HG03439 (cell line): ENCODE measurements at regions not wholly inside any gene's neighbourhood (a gene's known extent, or its start where the extent isn't known, plus 50 kb on each side); places are given as distances from the start of the nearest gene placed in this dataset.
"Not testable (repeated sequence)": the region's sequence is repeated elsewhere in the genome, so short reads cannot be mapped to it uniquely, and the experiment has no call there.

Experiments used
- ATAC-seq: cut with Tn5 transposase; IDR thresholded peaks from one replicate; pipeline ENCODE4 v1.9.1; 2021; ENCODE audit warnings: mild to moderate bottlenecking, moderate library complexity; ENCODE audit not compliant: unreplicated experiment

GRCh38 chrX:109184506-109185139, 297.3 kb downstream of the GUCY2F start:
- no peak for ATAC-seq

- no peak for ATAC-seq
Observed at GRCh38 chrX:109172091-109172602, 309.7 kb downstream of the GUCY2F start.

- no peak for ATAC-seq
Observed at GRCh38 chrX:109155161-109155560, 326.7 kb downstream of the GUCY2F start.

- not testable (repeated sequence) for ATAC-seq
Observed at GRCh38 chrX:109144173-109144572, 337.7 kb downstream of the GUCY2F start.

GRCh38 chrX:109140463-109140862, 341.4 kb downstream of the GUCY2F start:
- no peak for ATAC-seq

- ATAC-seq: no peak
Observed at GRCh38 chrX:109134777-109135176, 347.1 kb downstream of the GUCY2F start.

- ATAC-seq: no peak
Observed at GRCh38 chrX:109125304-109125703, 356.6 kb downstream of the GUCY2F start.

- ATAC-seq: no peak
Observed at GRCh38 chrX:109089359-109089758, 353.0 kb upstream of the IRS4 start.

- ATAC-seq: no peak
Observed at GRCh38 chrX:109077788-109078187, 341.4 kb upstream of the IRS4 start.

- ATAC-seq: not testable (repeated sequence)
Observed at GRCh38 chrX:109054181-109054581, 317.8 kb upstream of the IRS4 start.

- no peak for ATAC-seq
Observed at GRCh38 chrX:109049903-109050302, 313.5 kb upstream of the IRS4 start.

GRCh38 chrX:109049416-109049815, 313.1 kb upstream of the IRS4 start:
- no peak for ATAC-seq

GRCh38 chrX:109040057-109040456, 303.7 kb upstream of the IRS4 start:
- ATAC-seq: no peak

GRCh38 chrX:109036624-109037023, 300.3 kb upstream of the IRS4 start:
- ATAC-seq: peak; percentile 63

- ATAC-seq: no peak
Observed at GRCh38 chrX:108993909-108994308, 257.5 kb upstream of the IRS4 start.

GRCh38 chrX:108972899-108973298, 236.5 kb upstream of the IRS4 start:
- not testable (repeated sequence) for ATAC-seq

GRCh38 chrX:108947205-108947604, 210.8 kb upstream of the IRS4 start:
- ATAC-seq: no peak

- no peak for ATAC-seq
Observed at GRCh38 chrX:108946531-108946930, 210.2 kb upstream of the IRS4 start.

GRCh38 chrX:108945883-108946523, 209.6 kb upstream of the IRS4 start:
- ATAC-seq: no peak

GRCh38 chrX:108914791-108915190, 178.4 kb upstream of the IRS4 start:
- no peak for ATAC-seq

GRCh38 chrX:108903831-108904230, 167.5 kb upstream of the IRS4 start:
- not testable (repeated sequence) for ATAC-seq

- no peak for ATAC-seq
Observed at GRCh38 chrX:108900333-108900732, 164.0 kb upstream of the IRS4 start.
